ENCODE measurements at regions not wholly inside any gene's neighbourhood (a gene's known extent, or its start where the extent isn't known, plus 50 kb on each side); places are given as distances from the start of the nearest gene placed in this dataset.
"Not testable (repeated sequence)": the region's sequence is repeated elsewhere in the genome, so short reads cannot be mapped to it uniquely, and the experiment has no call there.

DNA sequence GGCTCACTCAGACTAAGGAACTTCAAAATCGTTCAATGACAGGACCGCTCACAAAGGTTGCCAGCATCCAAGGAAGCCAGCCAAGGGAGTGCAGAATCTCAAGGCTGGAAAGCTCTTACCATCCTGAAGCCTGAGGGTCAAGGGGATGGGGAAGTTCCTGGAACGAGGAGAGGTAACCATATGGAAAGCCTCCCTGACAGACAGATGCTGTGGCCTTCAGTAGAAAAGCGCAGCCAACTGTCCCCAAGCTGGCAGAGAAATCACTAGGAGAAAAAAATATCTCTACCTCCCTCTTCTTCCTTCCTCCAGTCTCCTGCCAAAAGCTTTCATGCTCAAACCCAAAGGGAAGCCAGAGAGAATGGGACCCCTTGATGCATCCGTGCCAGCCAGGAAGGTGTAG lies 90.5 kb upstream of the RANBP3L start:
- no peak for DNase-seq

- DNase-seq = no peak
Observed at GRCh38 chr5:36392818-36393217, 91.1 kb upstream of the RANBP3L start.

DNA sequence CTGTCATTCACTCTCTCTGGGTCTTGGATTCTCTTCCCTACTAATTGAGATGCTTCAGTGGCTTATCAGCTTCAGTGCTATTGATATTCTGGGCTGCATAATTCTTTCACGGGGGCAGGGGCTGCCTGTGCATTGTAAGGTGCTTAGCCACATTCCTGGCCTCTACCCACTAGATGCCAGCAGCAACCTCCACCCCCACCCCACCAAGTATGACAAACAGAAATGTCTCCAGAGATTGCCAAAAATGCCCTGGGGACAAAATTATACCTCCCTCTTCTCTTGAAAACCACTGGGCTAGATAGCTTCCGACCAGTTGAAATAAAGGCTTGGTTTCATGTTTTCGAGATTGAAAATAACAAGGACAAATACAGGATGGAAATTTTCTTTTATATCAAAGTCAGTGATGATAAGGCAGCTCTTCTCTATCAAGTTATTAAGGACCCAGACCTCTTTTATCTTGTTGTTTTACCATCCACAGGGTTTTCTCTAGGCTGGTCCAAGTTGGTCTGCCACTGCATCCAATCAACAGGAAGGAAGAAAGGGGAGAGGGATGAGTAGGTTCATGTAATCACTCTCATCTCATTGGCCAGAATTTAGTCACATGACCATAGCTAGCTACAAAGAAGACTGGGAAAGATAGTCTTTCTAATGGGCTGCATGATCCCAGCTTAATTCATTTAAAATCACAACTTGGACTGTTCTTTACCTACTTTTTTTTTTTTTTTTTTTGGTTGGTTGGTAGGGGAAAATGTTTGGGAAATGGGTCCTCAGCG lies 92.1 kb upstream of the RANBP3L start:
- DNase-seq = no peak

DNA sequence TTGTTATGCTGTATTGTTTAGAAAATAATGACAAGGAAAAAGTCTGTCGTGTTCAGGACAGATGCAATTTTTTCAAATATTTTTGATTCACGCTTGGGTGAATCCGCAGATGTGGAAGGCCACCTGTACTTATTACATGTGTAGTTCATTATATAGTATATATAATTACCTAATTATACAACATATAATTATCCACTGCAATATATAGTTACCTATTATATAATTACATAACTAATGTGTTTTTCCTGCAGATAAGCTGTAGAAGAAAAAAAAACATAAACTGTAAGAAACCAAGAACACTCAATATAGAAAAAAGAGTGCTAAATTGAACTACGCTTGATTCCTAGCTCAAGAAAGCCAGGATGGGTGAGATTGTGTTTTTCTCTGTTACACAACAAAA lies 93.6 kb upstream of the RANBP3L start:
- DNase-seq = no peak

GRCh38 chr5:36395947-36396346 lies 94.2 kb upstream of the RANBP3L start:
- not testable (repeated sequence) for DNase-seq

DNA sequence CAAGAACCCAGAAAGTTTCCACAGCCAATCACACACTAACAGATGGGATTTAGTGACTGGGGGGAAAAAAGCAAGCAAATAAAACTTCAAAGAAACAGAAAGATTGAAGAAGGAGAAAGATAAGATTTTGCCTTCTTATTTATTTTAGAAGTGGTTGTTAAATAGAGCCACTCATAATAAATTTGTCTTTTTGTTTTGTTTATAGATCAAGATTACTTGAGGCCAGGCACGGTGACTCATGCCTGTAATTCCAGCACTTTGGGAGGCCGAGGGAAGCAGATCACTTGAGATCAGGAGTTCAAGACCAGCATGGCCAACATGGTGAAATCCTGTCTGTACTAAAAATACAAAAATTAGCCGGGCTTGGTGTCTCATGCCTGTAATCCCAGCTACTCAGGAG lies 94.9 kb upstream of the RANBP3L start:
- DNase-seq = no peak

GRCh38 chr5:36397901-36398536 lies 96.3 kb upstream of the RANBP3L start:
- no peak for DNase-seq

GRCh38 chr5:36402512-36402906 lies 100.8 kb upstream of the RANBP3L start:
- no peak for DNase-seq

GRCh38 chr5:36403632-36404311 lies 102.1 kb upstream of the RANBP3L start:
- no peak for DNase-seq

- DNase-seq = no peak
Observed at GRCh38 chr5:36406023-36406422, 104.3 kb upstream of the RANBP3L start.

GRCh38 chr5:36407396-36407795 lies 105.7 kb upstream of the RANBP3L start:
- no peak for DNase-seq

DNA sequence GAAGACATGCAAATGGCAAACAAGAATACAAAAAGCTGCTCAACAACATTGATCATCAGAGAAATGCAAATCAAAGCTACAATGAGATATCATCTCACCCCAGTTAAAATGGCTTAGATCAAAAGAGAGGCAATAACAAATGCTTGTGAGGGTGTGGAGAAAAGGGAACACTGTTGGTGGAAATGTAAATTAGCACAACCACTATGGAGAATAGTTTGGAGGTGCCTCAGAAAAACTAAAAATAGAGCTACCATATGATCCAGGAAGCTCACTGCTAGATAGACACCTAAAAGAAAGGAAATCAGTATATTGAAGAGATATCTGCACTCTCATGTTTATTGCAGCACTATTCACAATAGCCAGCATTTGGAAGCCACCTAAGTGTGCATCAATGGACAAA lies 108.0 kb upstream of the RANBP3L start:
- DNase-seq = not testable (repeated sequence)

- DNase-seq = not testable (repeated sequence)
Observed at GRCh38 chr5:36410672-36411071, 109.0 kb upstream of the RANBP3L start.

- no peak for DNase-seq
Observed at GRCh38 chr5:36414869-36415282, 113.2 kb upstream of the RANBP3L start.

GRCh38 chr5:36416605-36417004 lies 114.9 kb upstream of the RANBP3L start:
- DNase-seq = no peak

DNA sequence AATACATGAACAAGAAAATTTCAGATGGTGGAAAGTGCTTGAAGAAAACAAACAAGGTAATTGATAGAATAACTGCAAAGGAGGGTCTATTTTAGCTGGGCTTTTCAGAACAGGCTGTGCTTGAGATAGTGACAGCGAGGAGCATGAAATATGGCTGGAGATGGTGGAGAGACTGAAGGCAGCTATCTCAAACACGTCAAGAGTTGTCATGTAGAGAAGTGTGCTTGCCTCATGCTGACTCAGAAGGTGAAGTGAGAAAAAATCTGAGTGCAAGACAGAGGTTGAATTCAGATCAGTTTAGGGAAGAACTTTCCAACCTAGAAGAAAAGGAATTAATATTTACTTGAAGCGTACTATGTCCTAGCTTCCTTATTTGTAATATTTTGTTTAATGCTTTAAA lies 115.5 kb upstream of the RANBP3L start:
- no peak for DNase-seq

GRCh38 chr5:36417668-36418067 lies 116.0 kb upstream of the RANBP3L start:
- no peak for DNase-seq

DNA sequence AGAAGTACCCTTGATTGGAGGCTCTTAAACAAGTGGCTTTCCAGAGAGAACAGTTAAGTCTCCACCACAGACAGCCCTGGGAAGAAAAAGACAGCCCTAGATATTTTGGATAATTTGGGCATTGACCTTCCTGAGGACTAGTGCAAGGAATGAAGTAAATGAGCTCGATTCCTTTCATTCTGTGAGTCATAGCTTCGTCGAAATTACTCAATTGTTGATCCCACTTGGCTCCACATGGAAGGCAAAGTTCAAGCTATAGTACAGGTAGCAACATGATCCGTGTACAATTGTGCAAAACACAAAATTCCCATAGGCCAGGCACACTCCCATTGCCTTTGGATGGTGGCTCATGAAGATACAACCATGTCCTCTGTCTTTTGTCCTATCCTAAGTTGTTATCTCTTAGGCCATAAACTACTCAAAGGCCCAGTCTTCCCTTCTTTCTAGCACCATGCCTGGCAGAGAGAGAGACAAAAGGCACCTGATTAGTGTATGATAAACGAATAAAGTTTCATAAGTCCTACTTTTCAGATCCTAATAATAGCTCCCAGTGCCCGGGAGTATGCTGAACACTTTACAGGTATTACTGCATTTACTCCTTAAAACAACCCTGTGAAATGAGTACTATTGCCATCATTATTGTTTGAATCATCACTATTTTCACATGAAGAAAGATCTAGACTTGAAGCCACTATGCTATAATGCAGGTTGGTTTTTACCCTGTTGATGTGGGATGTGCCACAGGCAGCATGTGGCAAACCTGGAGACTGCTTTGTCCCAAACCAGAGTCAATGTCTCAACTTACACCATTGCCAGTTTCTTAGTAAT lies 116.7 kb upstream of the RANBP3L start:
- DNase-seq = no peak

DNA sequence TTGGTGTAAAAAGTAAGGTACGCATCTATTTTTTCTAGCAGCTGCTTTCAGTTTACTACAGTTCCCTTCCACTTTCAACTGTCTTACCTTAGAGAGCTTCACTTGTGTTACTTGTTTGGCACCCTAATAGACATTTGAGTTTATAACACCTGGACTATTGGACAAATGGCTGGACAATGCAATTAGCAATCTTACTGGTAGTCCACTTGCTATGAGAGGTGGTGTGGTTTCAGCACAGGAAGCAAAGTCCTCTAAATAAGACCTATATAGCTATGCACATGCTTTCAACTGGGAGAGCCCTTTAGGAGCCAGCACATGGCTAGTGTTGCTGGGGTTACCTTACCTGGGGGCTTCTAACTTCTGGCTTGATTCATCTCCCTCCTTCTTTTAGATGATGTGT lies 119.6 kb upstream of the RANBP3L start:
- no peak for DNase-seq

DNA sequence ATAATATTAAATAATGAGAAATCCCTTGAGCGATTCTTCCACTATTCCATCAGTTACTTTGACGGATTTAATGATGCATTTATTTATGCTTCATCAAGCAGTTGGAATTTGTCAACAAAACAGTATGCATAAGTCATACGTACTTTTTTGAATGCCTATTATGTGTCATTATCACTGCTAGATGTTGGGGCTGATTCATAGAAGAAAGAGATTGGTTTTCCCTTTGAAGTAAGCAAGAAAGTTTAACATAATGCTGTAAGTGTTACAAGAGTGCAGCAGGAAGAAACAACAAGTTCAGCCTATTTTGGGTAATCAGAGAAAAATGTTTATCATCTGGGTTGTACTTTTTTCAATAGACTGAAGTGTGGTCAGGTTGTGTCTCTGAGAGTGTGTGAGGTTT lies 121.2 kb upstream of the RANBP3L start:
- DNase-seq = no peak

GRCh38 chr5:36423578-36424307 lies 122.0 kb upstream of the RANBP3L start:
- no peak for DNase-seq

- not testable (repeated sequence) for DNase-seq
Observed at GRCh38 chr5:36426070-36426469, 124.4 kb upstream of the RANBP3L start.
